ENCODE measurements at regions not wholly inside any gene's neighbourhood (a gene's known extent, or its start where the extent isn't known, plus 50 kb on each side); places are given as distances from the start of the nearest gene placed in this dataset.

GRCh38 chr5:170451747-170452365, 52.0 kb upstream of the KCNIP1 start:
- no peak overlapping the region for H3K4me3 ChIP-seq
- peak; percentile 55 for DNase-seq (ENCODE audit: low spot score)
- H3K4me1 ChIP-seq, result no peaks in the 10 kb centered on the region
- peaks cover 0 to 5% of the 10 kb centered on the region in 2 donors for H3K9me3 ChIP-seq
- H3K27ac ChIP-seq, result no peak overlapping the region
- TF ChIP-seq CTCF (IDR thresholded peaks at IDR 0.05), result no peak
- no peaks in the 10 kb centered on the region for H3K27me3 ChIP-seq
- H3K36me3 ChIP-seq, result no peaks in the 10 kb centered on the region

- no peak for TF ChIP-seq CTCF (IDR thresholded peaks at IDR 0.05)
- no peak overlapping the region for H3K4me3 ChIP-seq
- no peaks in the 10 kb centered on the region for H3K27me3 ChIP-seq
- H3K36me3 ChIP-seq, result no peaks in the 10 kb centered on the region
- H3K4me1 ChIP-seq, result no peaks in the 10 kb centered on the region
- H3K9me3 ChIP-seq, result peaks cover 0 to 6% of the 10 kb centered on the region in 2 donors
- no peak overlapping the region for H3K27ac ChIP-seq
- DNase-seq (ENCODE audit: low spot score), result peak; percentile 28
Measured at GRCh38 chr5:170450061-170450669, 53.7 kb upstream of the KCNIP1 start.

- TF ChIP-seq CTCF (IDR thresholded peaks at IDR 0.05), result no peak
- Histone ChIP-seq H3K4me1 (no peaks in the 10 kb centered on the region), H3K27me3 (no peaks in the 10 kb centered on the region), H3K4me3 (no peak overlapping the region), H3K9me3 (peaks cover 0 to 6% of the 10 kb centered on the region in 2 donors), H3K27ac (no peak overlapping the region), H3K36me3 (no peaks in the 10 kb centered on the region)
- DNase-seq (ENCODE audit: low spot score), result no peak
Measured at GRCh38 chr5:170449232-170449631, 54.6 kb upstream of the KCNIP1 start.

GRCh38 chr5:170448221-170448620, 55.6 kb upstream of the KCNIP1 start:
- Histone ChIP-seq H3K4me1 (no peaks in the 10 kb centered on the region), H3K9me3 (peaks cover 0 to 6% of the 10 kb centered on the region in 2 donors), H3K27ac (no peak overlapping the region), H3K36me3 (no peaks in the 10 kb centered on the region), H3K4me3 (no peak overlapping the region), H3K27me3 (no peaks in the 10 kb centered on the region)
- DNase-seq (ENCODE audit: low spot score), result peak; percentile 32
- TF ChIP-seq CTCF (IDR thresholded peaks at IDR 0.05), result no peak

- DNase-seq (ENCODE audit: low spot score), result peak; percentile 18
- peaks cover 0 to 6% of the 10 kb centered on the region in 2 donors for H3K9me3 ChIP-seq
- no peaks in the 10 kb centered on the region for H3K27me3 ChIP-seq
- H3K4me3 ChIP-seq, result no peak overlapping the region
- TF ChIP-seq CTCF (IDR thresholded peaks at IDR 0.05), result no peak
- no peak overlapping the region for H3K27ac ChIP-seq
- H3K4me1 ChIP-seq, result no peaks in the 10 kb centered on the region
- H3K36me3 ChIP-seq, result no peaks in the 10 kb centered on the region
Measured at GRCh38 chr5:170446365-170446764, 57.2 kb upstream of the KCNMB1 start.

GRCh38 chr5:170445936-170446335, 56.8 kb upstream of the KCNMB1 start:
- no peaks in the 10 kb centered on the region for H3K4me1 ChIP-seq
- H3K27ac ChIP-seq, result no peak overlapping the region
- H3K4me3 ChIP-seq, result no peak overlapping the region
- H3K9me3 ChIP-seq, result peaks cover 0 to 6% of the 10 kb centered on the region in 2 donors
- DNase-seq (ENCODE audit: low spot score), result peak; percentile 5
- no peak for TF ChIP-seq CTCF (IDR thresholded peaks at IDR 0.05)
- no peaks in the 10 kb centered on the region for H3K27me3 ChIP-seq
- H3K36me3 ChIP-seq, result no peaks in the 10 kb centered on the region

Data from right atrium auricular region (tissue), 2 donors.